ENCODE measurements at regions not wholly inside any gene's neighbourhood (a gene's known extent, or its start where the extent isn't known, plus 50 kb on each side); places are given as distances from the start of the nearest gene placed in this dataset.
"Not testable (repeated sequence)": the region's sequence is repeated elsewhere in the genome, so short reads cannot be mapped to it uniquely, and the experiment has no call there.

DNA sequence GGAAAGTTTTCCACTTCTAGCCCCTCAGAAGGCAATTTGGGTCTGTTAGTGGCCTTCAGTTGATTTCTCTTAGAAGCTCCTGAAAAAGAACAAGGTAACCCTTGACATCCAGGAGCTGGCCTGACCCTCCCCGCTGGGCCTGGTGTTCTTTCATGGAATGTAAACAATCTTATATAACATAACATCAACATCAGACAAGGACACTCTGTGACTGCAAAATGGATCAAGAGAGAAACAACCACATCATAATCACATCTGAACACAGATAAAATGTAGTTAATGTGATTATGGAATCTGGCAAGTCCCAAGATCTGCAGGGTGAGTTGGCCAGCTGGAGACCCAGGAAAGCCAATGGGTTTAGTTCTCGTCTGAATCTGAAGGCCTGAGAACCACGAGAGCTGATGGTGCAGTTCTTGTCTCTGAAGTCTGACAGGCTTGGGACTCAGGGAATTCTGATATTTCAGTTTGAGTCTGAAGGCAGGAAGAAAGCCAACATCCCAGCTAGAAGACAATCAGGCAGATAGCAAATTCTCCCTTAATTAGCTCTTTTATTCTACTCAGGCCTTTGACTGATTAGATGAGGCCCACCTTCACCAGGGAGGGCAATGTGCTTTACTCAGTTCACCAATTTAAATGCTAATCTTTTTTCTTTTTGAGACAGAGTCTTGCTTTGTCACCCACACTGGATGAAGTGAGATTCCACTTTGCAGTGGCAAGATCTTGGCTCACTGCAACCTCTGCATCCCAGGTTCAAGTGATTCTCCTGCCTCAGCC, 91.4 kb upstream of the NAMPT start:
- no peak for DNase-seq (ENCODE audit: low read depth)

DNA sequence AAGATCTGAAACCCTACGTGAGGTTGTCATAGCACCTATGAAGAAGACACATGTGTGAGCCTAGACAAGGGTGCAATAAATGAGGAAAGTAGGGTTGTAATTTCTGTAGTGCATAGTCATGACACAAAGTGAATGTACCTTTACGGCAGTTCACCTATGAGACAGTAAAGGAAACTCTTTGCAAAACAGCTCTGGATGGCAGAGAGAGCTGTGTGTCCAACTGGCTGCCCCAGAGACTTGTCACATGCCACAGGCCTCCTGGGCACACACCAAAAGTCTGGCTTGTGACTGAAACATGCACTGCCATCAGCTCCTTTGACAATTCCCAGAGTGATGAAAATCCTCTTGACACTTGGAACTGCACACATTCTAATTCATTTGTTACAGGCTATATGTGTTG, 90.7 kb upstream of the NAMPT start:
- DNase-seq (ENCODE audit: low read depth): no peak

DNA sequence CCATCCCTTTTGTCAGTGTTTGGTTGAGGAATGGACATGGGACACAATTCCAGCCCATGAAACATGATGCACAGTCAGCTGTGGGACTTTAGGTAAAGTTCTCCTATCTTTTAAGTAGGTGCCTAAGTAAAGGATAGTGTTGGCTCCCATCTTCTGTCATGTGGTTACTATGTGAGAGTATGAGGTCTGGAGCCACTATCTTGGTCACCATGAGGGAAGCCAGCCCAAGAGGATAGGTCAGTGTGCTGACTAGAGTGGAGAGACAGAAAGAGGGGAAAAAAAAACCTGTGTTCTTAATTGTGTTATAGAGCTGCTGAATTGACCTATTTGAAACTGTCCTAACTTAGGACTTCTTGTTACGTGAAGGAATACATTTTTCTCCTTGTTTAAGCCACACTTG, 89.7 kb upstream of the NAMPT start:
- DNase-seq (ENCODE audit: low read depth): no peak

DNA sequence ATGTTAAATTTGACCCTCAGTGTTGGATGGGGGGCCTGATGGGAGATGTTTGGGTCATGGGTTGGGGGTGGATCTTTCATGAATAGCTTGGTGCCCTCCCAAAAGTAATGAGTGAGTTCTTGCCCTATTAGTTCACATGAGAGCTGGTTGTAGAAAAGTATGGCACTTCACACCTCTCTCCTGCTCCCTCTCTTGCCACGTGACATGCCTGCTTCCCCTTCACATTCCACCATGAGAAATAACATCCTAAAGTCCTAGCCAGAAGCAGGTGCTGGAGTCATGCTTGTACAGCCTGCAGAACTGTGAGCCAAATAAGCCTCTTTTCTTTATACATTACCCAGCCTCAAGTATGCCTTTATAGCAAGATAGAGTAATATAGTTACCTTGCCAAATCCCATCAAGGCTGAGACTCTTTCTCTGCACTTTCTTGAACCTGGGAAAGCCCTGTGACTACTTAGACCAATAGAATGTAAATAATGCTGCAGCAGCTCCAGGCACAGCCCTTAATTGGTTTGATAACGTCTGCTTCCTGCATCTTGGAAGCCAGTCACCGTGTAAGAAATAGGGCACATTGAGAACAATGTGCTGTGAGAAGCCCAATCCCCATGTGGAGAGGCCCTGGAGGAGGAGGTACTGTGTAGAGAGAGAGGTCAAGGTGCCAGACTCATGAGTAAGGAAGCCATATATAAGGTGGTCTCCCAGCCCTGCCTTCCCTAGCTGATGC, 88.0 kb upstream of the NAMPT start:
- no peak for DNase-seq (ENCODE audit: low read depth)

DNA sequence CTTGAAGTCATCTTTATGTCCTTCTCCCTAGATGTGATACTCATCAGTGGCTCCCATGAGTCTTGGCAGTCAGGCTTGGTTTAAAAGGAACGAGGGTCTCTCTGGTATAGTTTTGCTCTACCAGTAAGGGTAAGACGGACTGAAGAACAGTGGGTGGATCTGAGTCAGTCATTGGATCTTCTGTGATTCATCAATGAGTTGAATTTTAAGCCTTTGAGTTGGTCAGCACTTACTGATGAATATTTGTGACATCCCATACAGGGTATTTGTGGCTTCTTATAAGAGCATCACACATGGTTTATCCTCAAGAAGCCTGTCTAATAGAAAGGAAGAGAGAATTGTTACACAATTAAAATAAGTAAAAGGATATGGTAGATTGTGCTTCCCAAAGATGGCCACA, 87.3 kb upstream of the NAMPT start:
- DNase-seq (ENCODE audit: low read depth): no peak

DNA sequence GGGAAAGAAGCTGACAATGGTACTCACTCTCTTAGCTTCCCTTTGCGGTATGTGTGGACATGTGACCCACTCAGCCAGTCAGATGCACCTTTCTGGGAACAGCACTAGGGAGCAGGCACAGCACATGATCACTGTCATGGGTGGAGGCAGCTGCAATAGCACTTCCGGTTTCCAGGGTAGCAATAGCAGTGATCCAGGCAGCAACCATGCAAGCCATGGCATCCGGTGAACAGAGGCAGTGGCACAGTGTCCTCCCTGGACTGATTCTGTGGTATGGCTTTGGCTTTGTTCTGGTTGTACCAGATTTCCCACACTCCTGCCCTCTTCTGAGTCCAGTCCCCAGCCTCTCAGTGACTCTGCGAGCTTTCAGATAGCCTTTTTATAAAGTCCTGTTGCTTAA, 86.8 kb upstream of the NAMPT start:
- DNase-seq (ENCODE audit: low read depth): no peak

DNA sequence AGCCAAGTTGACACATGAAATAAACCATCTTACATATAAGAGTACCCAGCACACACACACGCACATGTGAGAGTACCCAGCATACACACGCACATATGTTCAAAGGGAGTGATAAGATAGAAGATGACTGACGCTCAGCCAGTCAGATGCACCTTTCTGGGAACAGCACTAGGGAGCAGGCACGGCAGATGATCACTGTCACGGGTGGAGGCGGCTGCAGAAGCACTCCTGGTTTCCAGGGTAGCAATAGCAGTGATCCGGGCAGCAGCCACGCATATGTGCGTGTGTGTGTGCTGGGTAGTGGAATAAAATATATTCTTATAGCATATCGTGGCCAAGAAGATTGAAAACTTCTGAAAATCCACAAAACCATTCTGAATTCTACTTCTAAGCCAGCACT, 85.8 kb upstream of the NAMPT start:
- DNase-seq (ENCODE audit: low read depth): no peak

DNA sequence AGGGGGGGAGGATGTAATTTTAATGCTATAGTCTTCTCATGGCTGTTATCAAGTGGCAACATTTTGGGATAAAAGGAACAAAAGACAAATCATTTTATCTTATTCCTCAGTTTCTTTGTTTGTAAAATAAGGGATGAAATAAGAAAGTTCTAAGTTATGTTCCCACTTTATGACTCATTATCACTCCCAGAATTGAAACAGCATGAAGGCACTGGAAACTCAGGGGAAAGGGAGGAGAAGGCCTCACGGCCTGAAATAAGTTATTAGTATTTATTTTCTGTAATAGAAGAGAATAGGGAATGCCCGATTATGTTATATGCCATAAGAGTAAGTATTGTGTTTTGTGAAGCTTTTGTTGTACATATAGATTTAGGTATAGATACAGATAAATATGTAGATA, 85.0 kb upstream of the NAMPT start:
- no peak for DNase-seq (ENCODE audit: low read depth)

DNA sequence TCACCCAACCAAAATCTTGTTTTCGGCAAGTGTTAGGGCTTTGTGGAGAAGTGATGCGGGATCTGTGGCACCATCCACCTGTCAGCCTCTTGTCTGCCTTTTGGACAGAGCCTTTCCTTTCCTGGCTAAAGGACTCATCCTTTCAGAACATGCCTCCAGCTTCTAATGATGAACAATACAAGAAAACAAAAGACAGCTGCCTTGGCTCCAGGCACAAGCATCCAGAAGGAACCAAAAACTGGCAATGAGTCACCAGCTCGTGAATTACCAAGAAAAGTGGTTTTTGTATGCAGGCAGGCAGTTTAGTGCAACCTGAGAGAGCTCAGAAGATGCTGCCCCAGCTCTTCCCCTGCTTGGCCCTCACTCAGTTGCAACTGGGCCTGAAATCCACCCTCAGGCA, 84.6 kb upstream of the NAMPT start:
- no peak for DNase-seq (ENCODE audit: low read depth)

DNA sequence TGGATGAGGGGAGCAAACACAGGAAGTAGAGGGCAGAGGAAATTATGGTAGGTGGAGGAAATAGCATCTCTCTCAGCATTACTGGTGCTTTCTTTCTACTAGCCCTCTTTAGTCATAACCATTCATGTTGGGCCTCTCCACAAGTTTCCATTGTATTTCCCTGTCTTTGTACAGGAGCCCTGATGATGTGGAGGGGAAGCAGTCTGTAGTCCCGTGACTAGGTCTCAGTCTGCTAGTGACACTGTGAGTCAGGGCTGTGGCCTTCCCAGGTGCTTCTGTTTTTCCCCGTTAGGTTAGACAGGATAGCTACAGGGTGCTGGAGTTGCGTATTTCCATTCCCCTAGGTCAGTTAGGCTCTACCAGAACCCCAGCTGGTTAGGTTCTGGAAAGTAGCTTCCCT, 82.9 kb upstream of the NAMPT start:
- no peak for DNase-seq (ENCODE audit: low read depth)

DNA sequence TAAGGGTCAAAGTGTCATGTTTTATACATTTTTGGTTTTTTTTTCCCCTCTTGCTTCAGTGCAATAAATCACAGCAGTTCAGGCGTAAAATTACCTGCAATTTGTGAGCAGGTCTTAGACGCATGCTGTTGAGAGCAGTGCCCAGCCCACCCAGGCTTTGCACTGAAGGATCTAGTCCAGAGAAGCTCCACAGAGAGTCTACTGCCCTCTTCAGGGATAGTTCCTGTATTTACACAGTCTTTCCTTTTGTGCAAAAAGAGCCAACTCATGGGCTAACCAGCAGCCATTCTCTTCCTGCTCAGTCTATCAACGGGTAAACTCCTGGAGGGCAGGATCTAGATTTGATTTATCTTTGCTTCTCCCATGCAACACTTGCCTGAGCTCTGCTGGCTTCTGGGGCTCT, 82.2 kb upstream of the NAMPT start:
- DNase-seq (ENCODE audit: low read depth): no peak

DNA sequence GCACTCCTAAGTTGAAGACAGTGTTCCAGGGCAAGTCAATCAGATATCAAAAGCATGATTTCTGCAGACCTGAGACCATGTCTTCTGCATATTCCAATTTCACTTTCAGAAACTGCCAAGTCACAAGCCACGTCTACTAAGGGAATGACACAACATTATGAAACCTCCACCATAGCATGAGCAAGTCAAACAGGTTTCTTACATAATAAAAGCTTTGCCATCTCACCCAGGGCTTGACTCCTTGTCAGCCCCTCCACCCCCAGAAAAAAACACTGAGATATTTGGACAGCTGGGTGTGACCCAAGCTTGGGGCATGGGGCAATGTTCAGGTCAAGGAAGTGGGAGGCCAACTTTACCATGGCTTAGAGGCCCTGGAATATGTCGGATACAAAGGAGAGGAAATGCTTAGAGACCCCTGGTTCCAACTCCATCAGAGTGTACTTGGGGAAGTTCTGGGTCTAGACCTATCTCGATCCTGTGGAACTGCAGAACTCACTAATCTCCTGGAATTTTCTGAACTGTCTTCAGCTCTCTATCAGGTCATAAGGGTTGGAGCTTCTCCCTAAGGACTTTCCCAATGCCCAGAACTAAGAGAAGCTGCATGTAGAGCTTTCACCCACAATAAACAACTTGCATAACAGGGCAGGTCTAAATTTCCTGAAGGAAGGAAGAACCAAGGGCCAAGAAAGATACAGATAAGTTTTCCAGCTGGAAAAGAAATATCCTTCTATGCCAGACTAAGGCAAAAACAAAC, 80.6 kb upstream of the NAMPT start:
- DNase-seq (ENCODE audit: low read depth): no peak

DNA sequence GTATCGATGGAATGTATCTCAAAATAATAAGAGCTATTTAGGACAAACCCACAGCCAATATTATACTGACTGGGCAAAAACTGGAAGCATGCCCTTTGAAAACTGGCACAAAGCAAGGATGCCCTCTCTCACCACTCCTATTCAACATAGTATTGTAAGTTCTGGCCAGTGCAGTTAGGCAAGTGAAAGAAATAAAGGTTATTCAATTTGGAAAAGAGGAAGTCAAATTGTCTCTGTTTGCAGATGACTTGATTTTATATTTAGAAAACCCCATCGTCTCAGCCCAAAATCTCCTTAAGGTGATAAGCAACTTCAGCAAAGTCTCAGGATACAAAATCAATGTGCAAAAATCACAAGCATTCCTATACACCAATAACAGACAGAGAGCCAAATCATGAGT, 77.7 kb upstream of the NAMPT start:
- not testable (repeated sequence) for DNase-seq (ENCODE audit: low read depth)

DNA sequence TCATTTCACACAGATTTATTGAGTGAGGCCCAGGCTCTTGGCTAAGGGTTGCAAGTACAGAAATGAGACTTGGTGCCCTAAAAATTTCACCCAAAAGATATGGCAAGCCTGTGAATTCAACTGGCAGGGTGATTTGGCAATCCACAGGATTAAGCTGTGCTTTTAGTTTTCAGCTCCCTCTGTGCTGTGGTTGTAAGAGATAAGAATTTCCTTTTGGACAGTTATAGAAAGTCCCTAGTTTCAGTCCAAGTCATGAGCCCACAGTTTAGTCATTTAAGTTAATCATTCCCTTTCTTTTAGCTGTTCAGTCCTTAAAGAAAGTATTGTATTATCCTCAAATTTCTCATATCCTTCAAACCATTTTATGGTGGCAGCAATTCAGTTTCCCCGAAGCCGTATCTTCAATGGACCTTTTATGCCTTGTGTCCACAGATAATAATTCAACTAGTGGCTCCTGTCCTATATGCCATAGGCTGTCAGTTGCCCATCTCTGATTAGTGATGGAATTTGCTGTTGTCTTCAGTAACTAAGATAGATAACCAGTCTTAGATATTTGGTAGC, 73.4 kb upstream of the NAMPT start:
- no peak for DNase-seq (ENCODE audit: low read depth)

DNA sequence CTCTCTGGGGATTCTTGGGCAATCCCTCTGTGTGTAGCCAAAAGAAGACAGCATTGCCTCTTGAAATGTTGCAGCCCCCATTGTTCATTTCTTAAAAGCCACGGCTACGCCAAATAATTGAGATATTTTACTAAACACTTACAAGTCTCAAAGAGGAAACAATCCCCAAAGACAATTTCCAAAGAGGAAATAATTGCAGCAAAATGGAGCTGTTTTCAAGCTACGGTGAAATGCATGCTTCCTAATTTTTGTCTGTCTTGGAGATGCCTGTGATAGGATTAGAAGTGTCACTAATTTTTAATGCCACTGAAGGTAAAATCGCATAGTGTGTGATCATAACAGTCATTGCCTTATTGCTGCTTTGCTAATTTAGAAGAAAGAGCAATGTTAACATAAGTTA, 72.9 kb upstream of the NAMPT start:
- DNase-seq (ENCODE audit: low read depth): no peak

DNA sequence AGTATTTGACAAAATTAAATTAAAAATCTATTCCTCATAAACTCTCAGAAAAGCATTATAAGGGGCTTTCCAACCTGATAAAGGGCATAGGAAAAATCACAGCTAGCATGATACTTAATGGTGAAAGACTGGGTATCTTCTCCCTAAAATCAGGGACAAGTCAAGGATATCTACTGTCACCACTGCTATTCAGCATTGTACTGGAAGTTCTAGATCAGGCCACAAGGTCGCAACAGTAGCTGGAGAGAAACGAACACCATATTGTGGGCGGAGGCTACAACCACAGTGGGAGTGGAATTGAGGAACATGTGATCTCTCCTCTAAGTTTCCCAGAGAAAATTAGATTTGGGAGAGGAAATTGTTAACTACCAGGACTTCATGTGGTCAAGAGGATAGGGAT, 70.0 kb upstream of the NAMPT start:
- DNase-seq (ENCODE audit: low read depth): no peak

DNA sequence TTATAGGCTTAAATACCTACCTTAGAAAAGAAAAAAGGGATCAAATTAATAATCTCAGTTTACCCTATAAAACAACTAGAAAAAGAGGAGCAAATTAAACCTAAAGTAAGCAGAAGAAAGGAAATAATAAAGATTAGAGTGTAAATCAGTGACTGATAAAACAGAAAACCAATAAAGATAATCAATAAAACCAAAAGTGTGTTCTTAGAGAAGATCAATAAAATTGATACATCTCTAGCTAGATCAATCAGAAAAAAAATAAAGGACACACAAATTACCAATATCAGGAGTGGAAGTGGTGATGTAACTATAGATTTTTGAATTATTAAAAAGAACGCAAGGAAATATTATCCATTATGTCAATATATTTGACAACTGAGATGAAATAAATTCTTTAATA, 69.2 kb upstream of the NAMPT start:
- no peak for DNase-seq (ENCODE audit: low read depth)

DNA sequence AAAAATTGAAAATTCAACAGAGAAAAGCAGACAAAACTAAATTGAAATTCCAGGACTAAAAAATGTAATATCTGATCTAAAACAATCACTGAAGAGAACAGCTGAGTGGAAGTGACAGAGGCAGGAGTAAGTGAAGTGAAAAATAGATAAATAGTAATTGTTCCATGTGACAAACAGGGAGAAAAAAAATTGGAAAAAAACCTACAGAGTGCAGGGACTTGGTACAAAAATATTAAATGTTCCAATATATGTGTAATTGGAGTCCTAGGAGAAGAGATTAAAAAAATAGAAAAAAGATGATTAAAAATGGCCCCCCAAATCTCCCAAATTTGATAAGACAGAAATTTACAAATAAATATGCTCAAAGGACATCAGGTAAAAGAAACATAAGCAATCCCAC, 63.4 kb upstream of the NAMPT start:
- DNase-seq (ENCODE audit: low read depth): no peak

DNA sequence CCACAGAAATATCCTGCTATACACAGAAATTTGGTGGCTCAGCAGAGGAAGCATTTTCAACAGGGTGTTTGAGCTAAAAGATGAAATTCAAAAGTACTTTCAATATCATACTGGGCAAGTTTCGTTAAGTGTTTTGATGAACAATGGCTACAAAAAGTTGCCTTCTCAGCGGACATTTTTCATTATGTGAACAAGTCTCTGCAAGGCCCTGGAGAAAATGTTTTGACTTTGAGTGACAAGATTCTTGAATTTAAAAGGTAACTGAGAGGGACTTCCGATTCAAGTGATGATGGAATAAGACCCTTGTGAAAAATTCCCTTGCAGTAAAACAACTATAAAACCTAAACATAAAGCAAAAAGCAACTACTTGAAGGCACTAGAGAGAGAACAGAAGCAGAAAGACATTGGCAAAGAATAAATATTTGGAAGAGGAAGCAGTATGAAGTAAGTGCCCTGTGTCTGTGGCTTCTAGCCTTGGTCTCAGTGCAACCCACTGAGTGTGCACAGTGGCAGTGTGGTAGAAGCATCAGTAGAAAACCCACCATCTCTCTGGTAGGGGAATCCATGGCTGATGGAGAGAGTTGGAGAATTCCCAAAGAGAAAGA, 62.5 kb upstream of the NAMPT start:
- no peak for DNase-seq (ENCODE audit: low read depth)

DNA sequence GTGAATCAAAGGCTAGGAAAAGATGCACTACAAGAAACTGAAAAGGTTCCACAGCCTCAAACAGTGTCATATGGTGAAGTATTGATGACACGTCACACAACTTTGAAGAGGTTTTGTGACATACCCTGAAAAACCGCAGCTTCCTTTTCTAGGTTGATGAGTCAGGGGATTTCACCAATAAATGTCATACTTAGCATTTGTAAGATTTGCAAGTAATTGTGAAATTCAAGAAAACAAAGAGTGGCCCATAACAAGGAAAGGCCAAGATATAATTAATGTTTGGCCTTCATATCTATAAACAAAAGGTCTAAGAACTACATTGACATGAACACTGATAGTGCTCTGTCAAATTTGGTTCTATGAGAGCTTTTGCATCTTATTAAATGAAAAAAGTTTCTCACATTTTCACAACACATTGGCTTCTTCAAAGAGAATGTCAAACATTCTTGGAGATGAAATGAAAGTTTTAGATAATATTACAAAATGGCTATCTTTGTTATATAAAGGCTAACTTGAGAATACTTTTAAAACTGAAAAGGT, 62.0 kb upstream of the NAMPT start:
- no peak for DNase-seq (ENCODE audit: low read depth)

DNA sequence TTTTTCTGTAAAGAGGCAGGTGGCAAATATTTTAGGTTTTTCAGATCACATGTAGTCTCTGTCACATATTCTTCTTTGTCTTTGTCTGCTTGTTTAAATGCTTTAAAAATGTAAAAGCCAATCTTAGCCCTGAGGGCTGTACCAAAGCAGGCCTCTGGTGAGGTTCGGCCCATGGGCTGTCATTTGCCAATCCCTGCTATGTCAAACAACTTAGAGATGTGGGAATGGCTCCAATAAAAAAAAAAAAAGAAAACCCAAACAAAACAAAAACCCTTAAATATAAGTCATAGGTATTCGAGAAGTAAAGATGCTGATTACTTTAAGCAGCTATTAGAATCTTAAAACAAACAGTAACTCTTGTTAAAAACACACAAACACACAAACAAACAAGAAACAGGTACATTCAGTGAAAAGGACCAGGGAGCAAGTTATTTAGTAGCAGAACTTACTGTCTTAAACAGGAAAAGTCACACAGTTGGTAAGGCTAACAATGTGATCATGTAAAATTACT, 61.4 kb upstream of the NAMPT start:
- DNase-seq (ENCODE audit: low read depth): no peak

Measured in activated T-cell treated with anti-CD3 and anti-CD28 coated beads for 48 hours (primary cell).